H9 (cell line): ENCODE measurements at regions not wholly inside any gene's neighbourhood (a gene's known extent, or its start where the extent isn't known, plus 50 kb on each side); places are given as distances from the start of the nearest gene placed in this dataset.

Experiments
- DNase-seq: peaks from one replicate; pipeline ENCODE4 v3.0.0-alpha.2; 2017
- H2AFZ ChIP-seq: one replicate; pipeline ENCODE4 v1.6.1; 2013; ENCODE audit warnings: mild to moderate bottlenecking, low read length, control low read depth, moderate library complexity
- H2AK5ac ChIP-seq: 2 replicates; pipeline ENCODE4 v1.6.1; 2013; ENCODE audit warnings: low read length, control low read depth, mixed read lengths; ENCODE audit not compliant: insufficient read length
- H2BK120ac ChIP-seq: one replicate; pipeline ENCODE4 v1.6.1; 2013; ENCODE audit warnings: low read depth, mild to moderate bottlenecking, low read length, control low read depth, inconsistent platforms; ENCODE audit not compliant: poor library complexity, severe bottlenecking
- H2BK12ac ChIP-seq: 2 replicates; pipeline ENCODE4 v1.6.1; 2013; ENCODE audit warnings: low read length, control low read depth, mixed read lengths, low read depth; ENCODE audit not compliant: insufficient read length
- H2BK15ac ChIP-seq: 2 replicates; pipeline ENCODE4 v1.6.1; 2013; ENCODE audit warnings: low read depth, low read length, control low read depth
- H2BK20ac ChIP-seq: one replicate; pipeline ENCODE4 v1.6.1; 2013; ENCODE audit warnings: low read depth, mild to moderate bottlenecking, low read length, control low read depth, inconsistent platforms; ENCODE audit not compliant: poor library complexity, severe bottlenecking
- H2BK5ac ChIP-seq: 2 replicates; pipeline ENCODE4 v1.6.1; 2013; ENCODE audit warnings: low read length, control low read depth, mixed read lengths; ENCODE audit not compliant: insufficient read length
- H3K14ac ChIP-seq: 2 replicates; pipeline ENCODE4 v1.6.1; 2013; ENCODE audit warnings: low read length, control low read depth; ENCODE audit not compliant: insufficient read depth
- H3K18ac ChIP-seq: 2 replicates; pipeline ENCODE4 v1.6.1; 2013; ENCODE audit warnings: low read depth, mild to moderate bottlenecking, mixed read lengths, low read length, control low read depth; ENCODE audit not compliant: insufficient read length
- H3K23ac ChIP-seq: 2 replicates; pipeline ENCODE4 v1.6.1; 2013; ENCODE audit warnings: low read length, control low read depth, mixed read lengths, low read depth; ENCODE audit not compliant: insufficient read length
- H3K23me2 ChIP-seq: 2 replicates; pipeline ENCODE4 v1.6.1; 2013; ENCODE audit warnings: low read depth, mild to moderate bottlenecking, mixed read lengths, low read length, control low read depth; ENCODE audit not compliant: insufficient read length, poor library complexity, severe bottlenecking
- H3K27ac ChIP-seq: 2 replicates; pipeline ENCODE4 v1.5.1; 2013; ENCODE audit warnings: low read length, control low read depth, mixed read lengths, low read depth; ENCODE audit not compliant: insufficient read length
- H3K27me3 ChIP-seq: 2 replicates; pipeline ENCODE4 v1.6.1; 2013; ENCODE audit warnings: low read length, control low read depth, inconsistent platforms; ENCODE audit not compliant: insufficient read depth
- H3K4ac ChIP-seq: 2 replicates; pipeline ENCODE4 v1.6.1; 2013; ENCODE audit warnings: low read depth, mild to moderate bottlenecking, control low read depth, inconsistent platforms, low read length, moderate library complexity
- H3K4me1 ChIP-seq: 2 replicates; pipeline ENCODE4 v1.6.1; 2013; ENCODE audit warnings: low read length, control low read depth, inconsistent platforms; ENCODE audit not compliant: insufficient read depth
- H3K4me2 ChIP-seq: 2 replicates; pipeline ENCODE4 v1.6.1; 2013; ENCODE audit warnings: low read length, control low read depth, mixed read lengths; ENCODE audit not compliant: insufficient read length, insufficient read depth
- H3K56ac ChIP-seq: 2 replicates; pipeline ENCODE4 v1.6.1; 2013; ENCODE audit warnings: low read depth, mild to moderate bottlenecking, mixed read lengths, low read length, control low read depth; ENCODE audit not compliant: insufficient read length
- H3K79me1 ChIP-seq: 2 replicates; pipeline ENCODE4 v1.6.1; 2013; ENCODE audit warnings: low read depth, mild to moderate bottlenecking, moderate library complexity, low read length, control low read depth, inconsistent platforms; ENCODE audit not compliant: insufficient read depth, poor library complexity, severe bottlenecking
- H3K79me2 ChIP-seq: 2 replicates; pipeline ENCODE4 v1.6.1; 2013; ENCODE audit warnings: low read length, control low read depth, inconsistent platforms; ENCODE audit not compliant: insufficient read depth
- H3K9ac ChIP-seq: 2 replicates; pipeline ENCODE4 v1.6.1; 2013; ENCODE audit warnings: low read length, control low read depth, mixed read lengths; ENCODE audit not compliant: insufficient read length; ENCODE audit errors: extremely low read depth
- H3K9me3 ChIP-seq: one replicate; pipeline ENCODE4 v1.6.1; 2013; ENCODE audit warnings: low read depth, low read length, inconsistent platforms; ENCODE audit not compliant: control insufficient read depth
- H3T11ph ChIP-seq: one replicate; pipeline ENCODE4 v1.6.1; 2013; ENCODE audit warnings: mild to moderate bottlenecking, low read length, control low read depth, inconsistent platforms
- H4K20me1 ChIP-seq: one replicate; pipeline ENCODE4 v1.6.1; 2013; ENCODE audit not compliant: control insufficient read depth, insufficient read length, insufficient read depth
- H4K5ac ChIP-seq: 2 replicates; pipeline ENCODE4 v1.6.1; 2013; ENCODE audit warnings: low read depth, mild to moderate bottlenecking, mixed read lengths, low read length, control low read depth; ENCODE audit not compliant: insufficient read length
- H4K8ac ChIP-seq: replicated peaks from 2 replicates; pipeline ENCODE4 v1.6.1; 2013; ENCODE audit warnings: low read length, control low read depth, mixed read lengths, low read depth; ENCODE audit not compliant: insufficient read length
- H4K91ac ChIP-seq: 2 replicates; pipeline ENCODE4 v1.6.1; 2013; ENCODE audit warnings: low read depth, mild to moderate bottlenecking, moderate library complexity, mixed read lengths, low read length, control low read depth; ENCODE audit not compliant: insufficient read length
- H3K27ac Mint-ChIP-seq, 3 experiments: 2 replicates in 2 of 3; 3 replicates in 1 of 3; pipeline ENCODE4 v1.8.0; 2020 to 2021; ENCODE audit warnings: mixed read lengths in 3 of 3, mild to moderate bottlenecking in 1 of 3, moderate library complexity in 1 of 3
- H3K27me3 Mint-ChIP-seq: 2 replicates; pipeline ENCODE4 v1.8.0; 2021; ENCODE audit warnings: low read depth, mild to moderate bottlenecking, moderate library complexity, mixed read lengths
- H3K36me3 Mint-ChIP-seq, 3 experiments: 2 replicates in 2 of 3; 3 replicates in 1 of 3; pipeline ENCODE4 v1.8.0; 2020 to 2021; ENCODE audit warnings: low read depth in 3 of 3, mixed read lengths in 3 of 3; ENCODE audit not compliant: insufficient read depth in 1 of 3
- H3K4me1 Mint-ChIP-seq, 2 experiments: 2 replicates each; pipeline ENCODE4 v1.8.0; 2020; ENCODE audit warnings: mixed read lengths in 2 of 2
- H3K4me3 Mint-ChIP-seq, 2 experiments: 2 replicates in 1 of 2; 3 replicates in 1 of 2; pipeline ENCODE4 v1.8.0; 2020 to 2021; ENCODE audit warnings: mild to moderate bottlenecking in 2 of 2, mixed read lengths in 2 of 2, moderate library complexity in 1 of 2
- H3K9me3 Mint-ChIP-seq, 2 experiments: 2 replicates in 1 of 2; 3 replicates in 1 of 2; pipeline ENCODE4 v1.8.0; 2020; ENCODE audit warnings: mild to moderate bottlenecking in 2 of 2, mixed read lengths in 2 of 2, moderate library complexity in 1 of 2
- WGBS: extraction: QIAGEN DNeasy Blood & Tissue Kit; methylation state at CpG from one replicate; pipeline ENCODE4 v1.1.7; 2013; ENCODE audit warnings: missing lambda C conversion rate, low lambda C conversion rate, mixed read lengths; ENCODE audit not compliant: insufficient read length; ENCODE audit errors: extremely low coverage; 5-methylcytosine and 5-hydroxymethylcytosine counted together
- TF ChIP-seq, protein P1 (sequence below): fragments of 200-600 bp; sonication (generic); conservative IDR thresholded peaks from 3 replicates; pipeline ENCODE4 v1.8.0; 2021; ENCODE audit warnings: antibody characterized with exemption, mild to moderate bottlenecking

DNA sequence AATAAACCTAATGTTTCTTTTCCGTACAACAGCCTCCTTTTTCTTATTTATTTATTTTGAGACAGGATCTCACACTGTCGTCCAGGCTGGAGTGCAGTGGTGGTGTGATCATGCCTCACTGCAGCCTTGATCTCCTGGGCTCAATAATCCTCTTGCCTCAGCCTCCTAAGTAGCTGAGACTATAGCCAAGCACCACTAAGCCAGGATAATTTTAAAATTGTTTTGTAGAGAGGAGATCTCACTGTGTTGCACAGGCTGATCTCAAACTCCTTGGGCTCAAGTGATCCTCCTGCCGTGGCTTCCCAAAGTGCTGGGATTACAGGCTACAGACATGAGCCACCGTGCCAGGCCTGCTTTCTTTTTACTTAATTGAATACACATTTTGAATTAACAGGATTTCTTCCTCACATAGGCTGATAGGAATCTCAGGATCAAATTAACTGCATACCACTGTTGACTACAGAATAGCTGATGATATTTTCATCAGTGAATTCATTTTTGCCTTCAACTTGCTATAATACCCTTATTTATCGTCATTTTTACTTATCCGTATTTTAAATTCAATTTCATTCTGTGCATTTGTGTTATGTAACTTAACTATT, 2010.5 kb downstream of the NCAM2 start:
- Histone ChIP-seq H3K14ac (no peak overlapping the region), H2AK5ac (no peak overlapping the region), H3K4me1 (no peaks in the 10 kb centered on the region), H3K9me3 (no peaks in the 10 kb centered on the region), H2AFZ (no peak overlapping the region), H3K23me2 (no peaks in the 10 kb centered on the region), H3K9ac (no peak overlapping the region), H3K18ac (no peak overlapping the region), H4K20me1 (no peaks in the 10 kb centered on the region), H3K23ac (no peak overlapping the region), H4K5ac (no peak overlapping the region), H3K27me3 (no peaks in the 10 kb centered on the region), H4K91ac (no peak overlapping the region), H2BK120ac (no peak overlapping the region), H3T11ph (no peak overlapping the region), H3K4me2 (no peak overlapping the region), H3K79me2 (no peaks in the 10 kb centered on the region), H2BK20ac (no peak overlapping the region), H2BK12ac (no peak overlapping the region), H3K56ac (no peak overlapping the region), H4K8ac (no peak overlapping the region), H3K79me1 (no peaks in the 10 kb centered on the region), H2BK5ac (no peak overlapping the region), H3K27ac (no peak overlapping the region), H3K4ac (no peak overlapping the region), H2BK15ac (no peak overlapping the region)
- no peak for DNase-seq
- Mint-ChIP-seq H3K36me3 (no peaks in the 10 kb centered on the region), H3K9me3 (no peaks in the 10 kb centered on the region), H3K27me3 (no peaks in the 10 kb centered on the region), H3K4me1 (peaks cover 2 to 3% of the 10 kb centered on the region in 2 experiments; a peak in 3 of 4 replicates), H3K4me3 (no peak overlapping the region), H3K27ac (no peak overlapping the region)
- WGBS: no CpG with 5 or more reads among the region's 6 CpGs
- TF ChIP-seq, protein P1, sequence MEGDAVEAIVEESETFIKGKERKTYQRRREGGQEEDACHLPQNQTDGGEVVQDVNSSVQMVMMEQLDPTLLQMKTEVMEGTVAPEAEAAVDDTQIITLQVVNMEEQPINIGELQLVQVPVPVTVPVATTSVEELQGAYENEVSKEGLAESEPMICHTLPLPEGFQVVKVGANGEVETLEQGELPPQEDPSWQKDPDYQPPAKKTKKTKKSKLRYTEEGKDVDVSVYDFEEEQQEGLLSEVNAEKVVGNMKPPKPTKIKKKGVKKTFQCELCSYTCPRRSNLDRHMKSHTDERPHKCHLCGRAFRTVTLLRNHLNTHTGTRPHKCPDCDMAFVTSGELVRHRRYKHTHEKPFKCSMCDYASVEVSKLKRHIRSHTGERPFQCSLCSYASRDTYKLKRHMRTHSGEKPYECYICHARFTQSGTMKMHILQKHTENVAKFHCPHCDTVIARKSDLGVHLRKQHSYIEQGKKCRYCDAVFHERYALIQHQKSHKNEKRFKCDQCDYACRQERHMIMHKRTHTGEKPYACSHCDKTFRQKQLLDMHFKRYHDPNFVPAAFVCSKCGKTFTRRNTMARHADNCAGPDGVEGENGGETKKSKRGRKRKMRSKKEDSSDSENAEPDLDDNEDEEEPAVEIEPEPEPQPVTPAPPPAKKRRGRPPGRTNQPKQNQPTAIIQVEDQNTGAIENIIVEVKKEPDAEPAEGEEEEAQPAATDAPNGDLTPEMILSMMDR: no peak
